Natural killer cell (primary cell): ENCODE measurements at regions not wholly inside any gene's neighbourhood (a gene's known extent, or its start where the extent isn't known, plus 50 kb on each side); places are given as distances from the start of the nearest gene placed in this dataset.

Source experiments
- ATAC-seq, 3 donors: fragments of 150-1000 bp in 2 of 3; fragments of 200-7000 bp in 1 of 3; cut with Tn5 transposase; 1 replicate in 1 of 3; 2 replicates in 2 of 3; pipeline ENCODE4 v1.10.0; 2021; ENCODE audit warnings: mild to moderate bottlenecking in 2 of 3, moderate library complexity in 2 of 3
- DNase-seq, 2 donors: peaks; one replicate each; pipeline versions ENCODE4 v3.0.0 to v3.0.0-alpha.2; 2013 to 2021; ENCODE audit warnings: mixed read lengths in 1 of 2
- H3K27ac ChIP-seq: one replicate; pipeline ENCODE4 v1.5.1; 2013; ENCODE audit warnings: mild to moderate bottlenecking, low read length
- H3K27me3 ChIP-seq: one replicate; pipeline ENCODE4 v1.6.1; 2013; ENCODE audit warnings: low read length; ENCODE audit not compliant: control insufficient read depth, insufficient read depth
- H3K36me3 ChIP-seq: one replicate; pipeline ENCODE4 v1.6.1; 2013; ENCODE audit warnings: low read length; ENCODE audit not compliant: control insufficient read depth, insufficient read depth
- H3K4me1 ChIP-seq: one replicate; pipeline ENCODE4 v1.6.1; 2013; ENCODE audit warnings: low read length; ENCODE audit not compliant: control insufficient read depth, insufficient read depth
- H3K4me3 ChIP-seq: one replicate; pipeline ENCODE4 v1.5.1; 2013; ENCODE audit warnings: low read length
- H3K9me3 ChIP-seq: one replicate; pipeline ENCODE4 v1.6.1; 2013; ENCODE audit warnings: low read length; ENCODE audit not compliant: control insufficient read depth, insufficient read depth
- H3K27ac Mint-ChIP-seq, 2 donors: one replicate each; pipeline ENCODE4 v1.8.0; 2022; ENCODE audit warnings: mild to moderate bottlenecking in 2 of 2, mixed read lengths in 2 of 2, moderate library complexity in 1 of 2
- H3K27me3 Mint-ChIP-seq, 2 donors: one replicate each; pipeline ENCODE4 v1.8.0; 2022; ENCODE audit warnings: low read depth in 2 of 2, mixed read lengths in 2 of 2
- H3K36me3 Mint-ChIP-seq: one replicate; pipeline ENCODE4 v1.8.0; 2022; ENCODE audit warnings: mixed read lengths
- H3K4me1 Mint-ChIP-seq, 2 donors: one replicate each; pipeline ENCODE4 v1.8.0; 2022; ENCODE audit warnings: mixed read lengths in 2 of 2
- H3K4me3 Mint-ChIP-seq: one replicate; pipeline ENCODE4 v1.8.0; 2022; ENCODE audit warnings: mild to moderate bottlenecking, moderate library complexity, mixed read lengths
- H3K9me3 Mint-ChIP-seq, 2 donors: one replicate each; pipeline ENCODE4 v1.8.0; 2022; ENCODE audit warnings: mixed read lengths in 2 of 2
- CTCF ChIP-seq: fragments of 200-600 bp; IDR thresholded peaks from one replicate; pipeline ENCODE4 v1.8.0; 2022; ENCODE audit warnings: antibody characterized with exemption
- WGBS: methylation state at CpG from one replicate; pipeline ENCODE4 v1.1.7; 2013; ENCODE audit warnings: missing lambda C conversion rate; ENCODE audit not compliant: insufficient coverage; 5-methylcytosine and 5-hydroxymethylcytosine counted together
- intact Hi-C: fragments of 100-400 bp; cut with micrococcal nuclease; formaldehyde crosslinking; loops from one replicate; pipeline ENCODE4 v1.14.2; 2022

DNA sequence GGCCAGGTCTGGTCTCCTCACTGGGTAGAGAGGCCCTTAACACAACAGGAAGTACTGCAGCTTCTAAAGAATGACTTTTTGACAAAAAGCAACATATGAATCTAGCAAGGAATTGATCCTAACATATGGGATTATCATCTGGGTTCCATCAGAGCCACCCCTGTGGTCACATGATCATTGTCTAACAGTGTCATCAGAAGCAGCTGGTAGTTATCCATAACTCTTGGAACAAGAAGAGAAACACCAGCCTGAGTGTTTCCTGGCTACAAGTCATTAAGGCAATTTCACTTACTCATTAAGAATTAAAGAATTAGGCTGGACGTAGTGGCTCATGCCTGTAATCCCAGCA is 219.3 kb upstream of the ARID1B start:
- H3K9me3 ChIP-seq: peaks cover 3% of the 10 kb centered on the region
- no peak overlapping the region for H3K27ac Mint-ChIP-seq
- H3K27me3 Mint-ChIP-seq: peaks cover 23 to 24% of the 10 kb centered on the region in 2 donors
- no peak for ATAC-seq
- no peaks in the 10 kb centered on the region for H3K9me3 Mint-ChIP-seq
- no peak overlapping the region for H3K4me3 ChIP-seq
- H3K4me1 Mint-ChIP-seq: no peaks in the 10 kb centered on the region
- no peak overlapping the region for H3K27ac ChIP-seq
- H3K36me3 Mint-ChIP-seq: no peaks in the 10 kb centered on the region
- H3K4me3 Mint-ChIP-seq: no peak overlapping the region
- no peak for DNase-seq
- no peaks in the 10 kb centered on the region for H3K4me1 ChIP-seq
- intact Hi-C loops: no loop called here
- H3K36me3 ChIP-seq: no peaks in the 10 kb centered on the region
- WGBS: no CpG with 5 or more reads among the region's 1 CpG
- H3K27me3 ChIP-seq: peaks cover 4% of the 10 kb centered on the region
- TF ChIP-seq CTCF: no peak

GRCh38 chr6:156557251-156557910 is 219.8 kb upstream of the ARID1B start:
- 47% methylated on average over 7 of the region's 11 CpGs for WGBS
- Histone ChIP-seq H3K27ac (no peak overlapping the region), H3K9me3 (peaks cover 3% of the 10 kb centered on the region), H3K4me3 (no peak overlapping the region), H3K27me3 (peaks cover 4% of the 10 kb centered on the region), H3K4me1 (no peaks in the 10 kb centered on the region), H3K36me3 (no peaks in the 10 kb centered on the region)
- ATAC-seq: no peak
- no peak for TF ChIP-seq CTCF
- Mint-ChIP-seq H3K27me3 (peaks cover 23 to 29% of the 10 kb centered on the region in 2 donors), H3K4me1 (no peaks in the 10 kb centered on the region), H3K36me3 (no peaks in the 10 kb centered on the region), H3K4me3 (no peak overlapping the region), H3K9me3 (no peaks in the 10 kb centered on the region), H3K27ac (no peak overlapping the region)
- no peak for DNase-seq
- intact Hi-C loops: no loop called here

- H3K4me3 ChIP-seq: no peak overlapping the region
- WGBS: 57% methylated on average over 5 of the region's 5 CpGs
- intact Hi-C loops: no loop called here
- ATAC-seq (no peak), DNase-seq (no peak)
- no peak overlapping the region for H3K27ac ChIP-seq
- H3K4me1 Mint-ChIP-seq: no peaks in the 10 kb centered on the region
- H3K27me3 Mint-ChIP-seq: peaks cover 21 to 31% of the 10 kb centered on the region in 2 donors
- H3K4me3 Mint-ChIP-seq: no peak overlapping the region
- H3K9me3 Mint-ChIP-seq: no peaks in the 10 kb centered on the region
- no peaks in the 10 kb centered on the region for H3K4me1 ChIP-seq
- H3K36me3 Mint-ChIP-seq: no peaks in the 10 kb centered on the region
- no peaks in the 10 kb centered on the region for H3K36me3 ChIP-seq
- no peak overlapping the region for H3K27ac Mint-ChIP-seq
- no peak for TF ChIP-seq CTCF
- H3K9me3 ChIP-seq: peaks cover 3% of the 10 kb centered on the region
- H3K27me3 ChIP-seq: peaks cover 4% of the 10 kb centered on the region
Measured at GRCh38 chr6:156556811-156557210, 220.4 kb upstream of the ARID1B start.

DNA sequence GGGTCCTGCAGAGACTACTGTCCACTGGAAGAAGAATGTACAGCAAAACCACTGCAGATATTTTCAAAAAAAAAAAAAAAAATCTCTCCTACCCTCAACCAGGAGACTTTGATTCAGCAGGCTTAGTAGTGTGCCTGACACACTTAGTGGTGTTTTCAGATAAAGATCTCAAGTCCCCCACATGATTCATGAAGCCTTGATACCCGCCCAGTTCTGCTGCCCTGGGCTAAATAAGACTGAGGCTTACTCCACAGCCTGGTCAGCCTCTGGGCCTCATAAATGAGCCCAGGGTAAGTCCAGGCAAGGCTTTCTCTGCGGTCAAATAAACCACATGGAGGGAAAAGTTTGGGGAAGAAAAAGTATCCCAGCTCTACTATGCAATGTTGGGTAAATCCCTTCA is 222.1 kb upstream of the ARID1B start:
- Histone ChIP-seq H3K4me1 (no peaks in the 10 kb centered on the region), H3K27ac (no peak overlapping the region), H3K9me3 (no peaks in the 10 kb centered on the region), H3K36me3 (no peaks in the 10 kb centered on the region), H3K27me3 (no peaks in the 10 kb centered on the region), H3K4me3 (no peak overlapping the region)
- Mint-ChIP-seq H3K9me3 (no peaks in the 10 kb centered on the region), H3K4me3 (no peak overlapping the region), H3K27me3 (peaks cover 16 to 25% of the 10 kb centered on the region in 2 donors), H3K4me1 (no peaks in the 10 kb centered on the region), H3K36me3 (no peaks in the 10 kb centered on the region), H3K27ac (no peak overlapping the region)
- ATAC-seq (no peak), DNase-seq (no peak)
- TF ChIP-seq CTCF: no peak
- 55% methylated on average over 2 of the region's 2 CpGs for WGBS
- intact Hi-C loops: no loop called here
